ENCODE measurements at regions not wholly inside any gene's neighbourhood (a gene's known extent, or its start where the extent isn't known, plus 50 kb on each side); places are given as distances from the start of the nearest gene placed in this dataset.

DNA sequence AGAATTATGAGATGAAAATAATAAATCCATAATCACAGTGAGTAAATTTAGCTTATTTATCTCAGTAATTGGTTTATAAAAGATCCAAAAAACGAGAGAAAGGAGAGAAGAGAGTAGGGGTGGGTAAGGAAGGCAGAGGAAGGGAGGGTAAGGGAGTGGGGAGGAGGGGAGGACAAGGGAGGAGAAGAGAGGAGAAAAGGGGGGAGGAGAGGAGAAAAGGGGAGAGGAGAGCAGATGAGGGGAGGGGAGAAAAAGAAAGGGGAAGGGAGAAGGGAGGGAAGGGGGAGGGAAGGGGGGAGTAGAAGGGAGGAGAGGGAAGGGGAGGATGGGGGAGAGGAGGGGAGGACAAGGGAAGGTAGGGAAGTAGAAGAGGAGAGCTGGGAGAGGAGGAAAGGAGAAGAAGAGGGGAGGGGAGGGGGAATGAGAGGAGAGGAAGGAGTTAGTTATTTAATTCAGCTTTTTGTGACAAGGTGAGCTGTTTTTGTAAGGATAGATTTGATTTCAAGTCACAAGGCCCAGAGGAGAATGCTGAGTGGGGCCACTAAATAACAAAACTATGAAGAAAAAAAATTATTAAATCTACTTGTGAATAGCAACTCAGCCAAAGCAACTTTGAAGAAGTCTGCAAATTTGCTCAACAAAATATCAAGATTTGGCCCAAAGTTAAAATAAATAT is 454.3 kb downstream of the ARAP2 start:
- DNase-seq (ENCODE audit: low spot score) (no peak), FAIRE-seq (no peak)

DNA sequence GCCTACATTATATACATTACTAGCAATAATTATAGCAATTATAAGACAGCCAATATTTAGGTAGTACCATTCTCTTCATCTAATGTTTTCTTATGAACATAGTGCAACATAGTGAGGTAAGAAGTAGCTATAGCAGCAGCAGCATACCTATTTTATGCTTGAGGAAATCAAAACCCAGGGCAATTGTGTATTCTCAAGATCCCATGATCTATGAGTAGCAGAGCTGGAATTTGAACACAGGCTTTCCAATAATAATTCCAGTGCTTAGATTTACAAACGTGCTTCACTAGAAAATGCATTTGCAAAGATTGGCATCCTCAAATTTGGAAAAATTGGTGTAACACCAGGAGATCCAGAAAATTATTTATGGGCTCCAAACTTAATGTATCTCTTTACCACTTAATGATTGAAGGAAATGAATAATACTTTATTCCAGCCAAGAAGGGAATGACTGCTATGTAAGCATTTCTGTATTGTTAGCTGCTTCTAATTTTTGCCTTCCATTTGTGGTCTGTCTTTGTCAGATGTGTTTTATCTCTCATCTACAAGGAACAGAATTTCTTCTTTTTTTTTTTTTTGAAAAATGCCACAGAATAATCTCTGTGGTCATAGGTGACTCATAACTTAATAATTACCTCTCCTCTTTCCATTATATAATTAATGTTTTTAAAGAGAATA is 451.1 kb downstream of the ARAP2 start:
- DNase-seq (ENCODE audit: low spot score) (no peak), FAIRE-seq (peak; percentile 58)

DNA sequence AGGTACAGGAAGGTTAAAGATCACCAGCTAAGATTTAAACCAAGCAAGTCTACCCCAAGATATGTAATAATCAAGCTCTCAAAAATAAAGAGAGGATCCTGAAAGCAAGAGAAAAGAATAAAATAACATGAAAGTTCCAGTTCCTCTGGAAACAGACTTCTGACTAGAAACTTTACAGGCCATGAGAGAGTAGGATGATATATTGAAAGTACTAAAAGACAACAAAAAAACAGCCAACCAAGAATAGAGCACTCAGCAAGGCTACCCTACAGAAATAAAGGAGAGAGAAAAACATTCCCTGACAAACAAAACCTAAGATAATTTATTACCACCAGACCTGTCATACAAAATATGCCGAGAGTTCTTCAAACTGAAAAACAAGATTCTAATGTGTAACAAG is 450.5 kb downstream of the ARAP2 start:
- DNase-seq (ENCODE audit: low spot score) (no peak), FAIRE-seq (no peak)

DNA sequence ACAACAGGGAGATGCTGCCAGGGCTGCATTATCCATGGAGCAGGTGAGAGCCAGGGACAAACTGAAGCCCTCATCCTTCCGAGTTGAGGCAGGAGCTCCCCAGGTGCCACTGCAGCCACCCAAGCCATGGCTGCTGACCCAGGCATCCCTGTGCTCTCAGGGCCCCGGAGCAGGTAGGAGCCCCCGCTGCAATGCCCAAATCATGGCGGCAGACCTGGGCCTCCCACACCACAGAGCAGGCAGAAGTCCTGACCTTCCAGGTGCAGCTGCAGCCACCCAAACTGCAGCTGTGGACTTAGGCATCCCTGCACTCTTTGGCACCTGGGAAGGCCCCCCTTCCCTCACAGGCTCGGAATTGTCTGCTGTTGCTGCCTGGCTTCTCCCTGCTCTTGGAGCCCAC is 443.6 kb downstream of the ARAP2 start:
- FAIRE-seq: no peak
- no peak for DNase-seq (ENCODE audit: low spot score)

DNA sequence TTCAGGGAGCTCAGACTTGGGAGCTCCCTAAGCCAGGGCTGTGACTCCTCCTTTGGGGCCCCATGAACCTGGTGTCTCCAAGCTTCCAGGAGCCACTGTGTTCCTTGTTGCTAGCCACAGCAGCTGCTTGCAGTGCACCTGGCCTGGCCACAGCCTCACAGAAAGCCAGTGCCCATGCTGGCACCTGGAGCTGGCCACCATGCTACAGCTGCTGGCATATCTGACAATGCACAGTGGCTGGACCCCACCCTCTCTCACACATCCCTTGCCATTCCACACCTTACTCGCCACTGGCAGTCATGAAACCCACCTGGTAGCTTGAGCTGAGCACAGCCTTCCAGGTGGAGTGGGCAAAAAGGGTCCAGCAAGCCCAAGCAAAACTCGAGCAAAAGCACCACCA is 441.7 kb downstream of the ARAP2 start:
- FAIRE-seq (no peak), DNase-seq (ENCODE audit: low spot score) (no peak)

DNA sequence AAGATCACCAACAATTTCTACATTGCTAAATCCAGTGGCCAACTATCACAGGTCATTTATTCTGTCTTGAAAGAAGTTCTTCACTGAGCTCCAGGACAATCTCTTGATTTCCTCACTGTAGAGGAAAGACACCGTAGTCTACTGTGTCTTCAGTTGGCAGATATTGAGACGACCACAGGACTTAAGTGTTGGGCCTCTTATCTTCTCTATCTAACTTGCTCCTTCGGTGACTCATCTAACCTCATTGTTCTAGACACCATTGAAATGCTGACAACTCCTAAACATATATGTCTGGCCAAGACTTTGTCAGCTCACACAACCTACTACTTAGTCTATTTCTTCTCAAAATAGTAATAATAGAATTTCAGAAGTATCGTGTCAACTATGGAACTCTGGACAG is 425.8 kb downstream of the ARAP2 start:
- FAIRE-seq (no peak), DNase-seq (ENCODE audit: low spot score) (peak; percentile 13)

DNA sequence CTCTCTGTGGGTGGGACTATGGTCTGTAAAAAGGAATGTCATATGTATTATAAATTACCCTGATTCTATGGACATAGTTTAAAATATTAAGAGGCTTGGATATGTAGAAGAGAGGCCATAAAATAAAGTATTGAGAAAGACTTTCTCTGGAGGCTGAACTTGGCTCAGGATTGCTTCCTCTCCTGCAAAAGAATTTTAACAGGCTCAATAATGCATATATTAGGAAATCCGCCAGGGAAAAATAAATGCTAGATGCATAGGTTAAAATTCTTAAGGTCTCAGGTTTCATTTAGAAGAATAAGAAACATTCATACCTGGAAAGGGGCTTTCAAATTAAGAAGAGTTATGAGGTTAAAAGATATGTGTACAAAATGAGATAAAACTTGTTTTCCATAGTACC is 424.3 kb downstream of the ARAP2 start:
- FAIRE-seq: no peak
- DNase-seq (ENCODE audit: low spot score): no peak

DNA sequence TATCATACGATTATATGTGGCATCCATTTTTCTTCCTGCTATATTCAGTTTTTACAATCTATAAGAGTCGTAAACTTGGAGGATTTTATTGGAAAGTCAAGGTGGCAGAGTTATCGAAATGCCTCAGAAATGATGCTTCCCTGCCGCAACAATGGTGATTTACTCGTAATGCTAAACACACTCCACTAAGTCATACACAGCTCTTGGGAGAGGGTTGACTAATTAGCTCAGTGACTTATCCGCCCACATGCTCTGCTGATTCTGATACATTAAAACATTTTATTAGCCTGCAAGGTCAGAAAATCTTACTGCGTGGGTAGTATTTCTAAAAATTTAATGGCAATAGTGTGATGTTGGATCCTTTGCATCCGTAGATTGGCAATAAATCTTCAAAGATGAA is 420.1 kb downstream of the ARAP2 start:
- DNase-seq (ENCODE audit: low spot score) (no peak), FAIRE-seq (no peak)

DNA sequence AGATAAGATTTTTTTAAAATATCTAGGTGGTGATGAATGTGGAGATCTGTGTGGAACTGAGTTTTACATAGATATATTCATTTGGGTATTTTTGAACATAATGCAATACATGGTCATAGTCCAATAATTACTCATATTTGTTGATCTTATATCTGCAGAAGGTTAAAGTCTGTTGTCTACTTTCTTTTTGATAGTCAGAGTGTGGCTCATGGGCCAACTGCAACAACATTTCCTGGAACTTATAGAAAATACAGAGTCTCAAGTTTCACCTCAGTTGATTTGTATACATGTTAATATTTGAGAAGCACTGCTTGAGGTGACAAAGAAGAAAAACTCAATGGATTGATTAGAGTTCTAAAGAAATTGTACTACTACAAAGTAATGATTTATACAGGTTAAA is 408.4 kb downstream of the ARAP2 start:
- no peak for FAIRE-seq
- DNase-seq (ENCODE audit: low spot score): no peak

DNA sequence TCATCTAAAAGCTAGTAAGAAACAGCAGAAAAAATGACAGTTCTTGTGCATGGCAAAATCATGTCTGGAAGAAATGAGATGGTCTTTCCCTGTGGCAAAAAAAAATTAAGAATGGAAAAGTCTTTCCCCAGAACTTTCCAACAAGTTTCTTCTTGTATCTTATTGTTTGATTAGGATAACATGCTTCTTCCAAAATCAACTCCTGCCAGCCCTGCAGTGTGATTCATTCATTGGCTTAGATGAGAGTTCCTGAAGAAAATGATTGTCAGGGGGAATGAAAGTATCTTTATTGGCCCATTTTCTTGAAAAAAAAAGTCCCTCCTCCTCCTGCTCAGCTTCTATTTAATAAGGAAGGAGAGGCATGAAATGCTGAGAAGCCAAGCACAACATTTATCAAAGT is 407.7 kb downstream of the ARAP2 start:
- no peak for DNase-seq (ENCODE audit: low spot score)
- no peak for FAIRE-seq

DNA sequence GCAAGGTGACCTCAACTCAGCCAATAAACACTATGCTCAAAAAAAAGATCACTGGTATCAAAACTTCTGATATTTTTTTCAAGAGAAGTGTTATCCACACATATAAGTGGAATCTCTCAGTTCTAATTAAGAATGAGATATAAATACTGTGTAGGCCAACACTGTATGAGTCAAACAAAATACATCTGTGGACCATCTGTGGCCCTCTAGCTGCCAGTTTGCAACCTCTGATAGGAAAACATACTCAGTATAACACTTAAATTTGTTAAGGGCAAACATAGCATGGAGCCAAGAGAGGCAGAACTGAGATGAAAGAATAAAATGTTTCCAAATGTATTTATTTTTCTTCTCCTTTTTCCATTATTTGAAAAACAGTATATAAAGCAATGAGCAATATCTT is 377.3 kb downstream of the ARAP2 start:
- no peak for FAIRE-seq
- DNase-seq (ENCODE audit: low spot score): no peak

DNA sequence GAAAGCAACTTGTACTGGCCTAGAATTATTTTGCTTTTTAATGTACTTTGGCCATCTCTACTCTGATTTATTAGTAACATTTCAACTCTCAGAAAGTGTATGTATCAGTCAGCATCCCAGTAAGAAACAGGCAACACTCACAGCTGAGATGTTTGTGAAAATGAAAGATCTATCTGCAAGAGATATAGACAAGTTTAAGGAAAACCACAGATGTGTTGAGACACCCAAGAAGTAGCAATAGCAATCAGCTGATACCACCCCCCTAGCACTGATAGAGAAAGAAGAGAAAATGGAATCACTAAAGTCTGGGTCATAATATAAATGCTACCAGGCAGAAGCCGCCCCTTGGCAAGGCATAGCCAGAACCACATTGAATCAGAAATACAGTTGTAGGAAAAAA is 372.0 kb downstream of the ARAP2 start:
- DNase-seq (ENCODE audit: low spot score): no peak
- no peak for FAIRE-seq

DNA sequence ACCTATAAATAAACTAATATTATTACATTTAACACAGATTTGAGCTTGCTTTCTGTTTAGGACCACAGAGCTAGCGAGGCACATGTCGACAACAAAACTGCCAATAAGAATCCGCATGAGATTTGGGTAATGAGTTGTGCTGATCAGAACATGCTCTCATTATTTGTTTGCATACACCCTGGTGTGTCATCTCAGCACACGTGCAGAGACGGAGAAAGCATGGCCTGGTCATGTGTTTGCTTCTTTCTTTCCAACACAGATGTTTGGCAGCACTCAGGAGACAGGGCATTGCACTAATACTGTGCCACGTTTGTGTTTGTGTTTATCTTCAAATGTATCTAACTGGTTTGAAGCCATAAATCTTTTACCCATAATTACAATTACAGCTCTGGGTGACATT is 364.8 kb downstream of the ARAP2 start:
- FAIRE-seq: no peak
- no peak for DNase-seq (ENCODE audit: low spot score)

DNA sequence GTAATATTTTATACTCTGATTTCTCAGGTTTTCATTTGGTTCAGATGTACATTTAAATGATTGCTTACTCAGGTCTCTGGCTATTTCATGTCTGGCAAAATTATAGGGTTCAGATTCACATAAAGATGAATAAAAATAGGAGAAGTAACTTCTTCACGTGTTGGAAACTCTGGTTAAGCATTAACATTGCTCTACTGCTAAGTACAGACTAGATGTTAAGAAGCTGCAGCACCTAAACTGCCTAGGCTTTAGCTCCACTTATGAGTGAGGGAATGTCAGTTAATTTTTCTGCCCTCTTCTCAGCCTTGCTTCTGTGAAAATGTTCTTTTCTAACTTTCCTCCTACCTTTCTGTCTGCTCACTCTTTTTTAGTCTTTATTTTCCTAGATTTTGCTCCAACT is 361.2 kb downstream of the ARAP2 start:
- DNase-seq (ENCODE audit: low spot score) (no peak), FAIRE-seq (no peak)

DNA sequence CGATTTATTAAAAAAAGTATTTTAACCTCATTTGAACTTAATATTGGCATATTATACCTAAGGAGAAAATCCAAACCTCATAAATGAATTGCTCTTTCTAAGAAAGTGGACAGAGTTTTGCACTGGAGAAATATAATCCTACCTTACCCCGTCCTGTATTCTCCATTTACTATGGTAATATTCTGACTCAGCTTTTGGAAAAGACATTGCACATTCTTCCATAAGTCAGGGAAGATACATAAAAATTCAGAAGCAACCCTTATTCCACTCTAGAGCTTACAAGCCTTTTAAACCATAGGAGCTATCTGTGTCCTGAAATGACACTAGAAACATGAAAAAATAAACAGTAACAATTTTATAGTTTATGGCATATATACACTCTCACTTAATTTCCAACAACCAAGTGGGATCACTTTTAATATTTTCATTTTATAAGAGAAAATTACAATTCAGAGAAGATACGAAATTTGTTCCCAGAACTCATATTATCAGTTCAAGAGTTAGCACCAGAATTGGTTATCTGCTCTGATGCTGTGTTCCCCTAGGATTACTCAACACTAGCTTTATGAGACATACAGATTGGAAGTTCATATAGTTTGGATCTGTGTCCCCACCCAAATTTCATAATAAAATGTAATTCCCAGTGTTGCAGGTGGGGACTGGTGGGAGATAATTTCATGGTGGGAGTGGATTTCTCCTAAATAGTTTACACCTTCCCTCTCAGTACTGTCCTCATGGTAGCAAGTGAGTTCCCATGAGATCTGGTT is 359.4 kb downstream of the ARAP2 start:
- FAIRE-seq (no peak), DNase-seq (ENCODE audit: low spot score) (no peak)

DNA sequence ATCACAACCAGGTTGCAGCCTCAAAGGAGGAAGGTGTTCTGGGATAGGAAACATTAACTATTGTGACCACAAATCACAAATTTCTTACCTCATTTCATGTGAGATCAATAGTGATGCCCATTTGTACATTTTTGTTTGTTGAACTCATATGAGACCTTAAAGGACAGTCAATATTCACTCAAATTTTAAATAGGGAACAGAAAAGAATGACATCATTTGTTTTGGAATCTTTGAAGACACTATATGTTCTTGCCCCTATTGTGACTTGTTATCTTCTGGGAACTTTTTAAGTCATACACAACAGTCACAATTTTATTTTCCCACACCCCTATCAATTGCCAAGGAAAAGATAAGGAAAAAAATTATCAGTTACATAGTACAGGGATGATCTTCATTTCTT is 346.5 kb downstream of the ARAP2 start:
- DNase-seq (ENCODE audit: low spot score) (no peak), FAIRE-seq (no peak)

DNA sequence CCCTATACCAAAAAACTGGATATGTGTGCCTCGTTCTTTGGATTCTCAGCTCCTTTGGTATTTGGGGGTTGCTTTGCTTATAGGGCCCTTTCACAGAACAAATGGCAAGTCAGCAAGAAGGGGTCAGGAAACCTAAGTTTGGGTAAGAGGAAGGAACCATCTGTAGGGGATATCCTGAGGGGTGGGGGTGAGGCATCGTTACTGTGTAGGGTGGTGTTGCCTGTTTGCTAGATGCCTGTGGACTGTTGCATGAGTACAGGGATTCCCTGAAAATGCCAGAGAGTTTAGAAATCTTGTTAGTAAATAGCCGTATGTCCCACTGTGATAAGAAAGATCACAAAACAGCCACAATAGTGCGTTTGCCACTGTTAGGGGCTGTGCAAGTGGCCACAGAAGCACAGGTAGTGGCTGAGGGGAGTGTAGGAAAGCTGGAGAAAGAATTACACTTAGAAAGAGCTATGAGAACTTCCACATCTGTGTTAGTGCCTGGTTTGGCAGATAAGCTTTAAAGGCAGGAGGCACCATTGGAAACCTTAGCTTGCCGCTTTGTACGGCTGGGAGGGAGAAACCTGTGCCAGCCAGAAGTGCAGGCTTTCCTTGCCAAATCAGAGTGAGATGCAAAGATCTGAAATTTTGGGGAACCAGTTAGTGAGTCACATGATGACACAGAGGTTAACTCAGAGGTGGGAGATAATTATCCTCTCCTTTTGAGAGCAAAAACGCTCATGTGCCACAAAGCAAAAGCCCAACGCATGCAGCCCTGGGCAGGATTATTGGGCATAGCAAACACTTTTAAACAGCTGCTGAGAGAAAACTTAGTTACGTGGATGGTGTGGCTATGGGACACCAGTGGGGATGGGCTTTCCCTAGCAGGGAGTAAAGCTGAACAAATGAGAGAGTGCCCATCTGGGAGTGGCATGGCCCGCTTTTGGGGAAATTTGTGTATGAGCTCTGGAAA is 343.7 kb downstream of the ARAP2 start:
- FAIRE-seq (no peak), DNase-seq (ENCODE audit: low spot score) (no peak)

DNA sequence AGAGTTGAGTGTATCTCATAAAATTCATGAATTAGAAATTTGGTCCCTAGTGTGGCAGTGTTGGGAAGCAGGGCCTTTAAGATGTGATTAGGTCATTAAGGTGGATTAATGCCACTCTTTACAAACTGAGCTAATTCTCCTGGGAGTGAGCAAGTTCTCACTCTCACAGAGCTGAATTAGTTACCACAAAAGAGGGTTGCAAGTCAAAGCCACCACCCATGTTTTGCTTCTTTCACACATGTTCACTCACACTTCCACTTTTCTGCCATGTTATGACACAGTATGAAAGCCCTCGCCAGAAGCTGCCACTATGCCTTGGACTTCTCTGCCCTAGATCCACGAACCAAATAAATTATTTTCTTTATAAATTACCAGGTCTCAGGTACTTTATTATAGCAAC is 332.1 kb downstream of the ARAP2 start:
- DNase-seq (ENCODE audit: low spot score) (no peak), FAIRE-seq (no peak)

DNA sequence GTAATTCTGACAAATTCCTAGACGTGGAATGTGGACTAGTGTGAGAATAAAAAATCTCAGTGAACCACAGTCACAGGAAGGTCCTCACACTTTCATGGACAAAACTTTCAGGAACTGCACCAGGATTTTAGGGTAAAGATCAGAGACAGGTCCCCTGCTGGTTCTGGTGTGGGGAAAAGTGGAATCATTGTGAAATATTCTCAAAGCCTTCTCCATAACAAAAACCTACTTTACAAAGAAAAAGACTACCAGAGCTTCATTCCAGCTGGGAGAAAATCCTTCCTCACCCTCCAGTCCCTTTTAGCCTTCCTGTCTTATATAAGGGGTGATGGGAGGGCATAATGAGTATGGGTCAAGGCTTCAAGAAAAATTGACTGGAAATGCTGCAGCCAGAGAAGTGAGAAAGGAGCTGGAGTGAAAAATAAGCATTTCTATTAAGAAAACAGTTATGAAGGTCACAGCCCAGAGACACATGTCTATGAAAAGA is 325.8 kb downstream of the ARAP2 start:
- no peak for FAIRE-seq
- DNase-seq (ENCODE audit: low spot score): no peak

DNA sequence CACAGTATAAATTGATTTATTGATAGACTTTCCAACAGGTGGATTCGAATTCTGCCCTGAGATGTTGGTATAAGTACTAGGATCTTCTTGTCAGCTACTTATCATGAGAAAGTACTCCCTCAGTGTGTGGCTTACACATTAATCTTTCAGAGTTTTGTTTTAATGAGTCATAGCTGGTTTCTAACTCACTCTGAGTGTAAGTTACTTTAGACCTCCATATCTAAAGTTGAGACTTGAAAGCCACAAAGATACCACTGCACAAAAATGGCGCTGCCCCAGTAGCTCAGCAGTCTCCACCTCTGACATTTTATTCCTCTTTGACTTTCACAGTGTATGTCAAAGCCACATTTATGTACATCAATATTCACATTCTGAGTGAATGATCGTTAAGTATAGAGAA is 318.5 kb downstream of the ARAP2 start:
- DNase-seq (ENCODE audit: low spot score) (no peak), FAIRE-seq (no peak)

DNA sequence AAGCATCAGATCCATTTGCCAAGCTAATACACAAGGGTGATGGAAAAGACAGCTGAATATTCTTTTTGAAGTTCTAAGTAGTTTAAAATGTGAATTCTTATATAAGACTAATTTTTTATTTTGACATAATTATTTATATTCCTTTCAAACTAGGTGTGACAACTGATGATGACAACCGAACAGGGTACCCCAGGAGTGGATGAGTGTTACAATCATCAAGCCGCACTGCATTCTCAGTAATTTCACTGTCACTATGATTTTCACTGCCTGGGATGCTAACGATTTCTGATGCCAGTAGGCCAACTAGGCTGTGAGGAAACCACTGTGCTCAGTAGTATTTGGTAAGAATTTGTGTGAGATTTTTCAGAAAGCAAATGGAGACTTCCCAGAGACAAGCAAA is 317.5 kb downstream of the ARAP2 start:
- no peak for DNase-seq (ENCODE audit: low spot score)
- no peak for FAIRE-seq
